Epidermal melanocyte (primary cell): ENCODE measurements at regions not wholly inside any gene's neighbourhood (a gene's known extent, or its start where the extent isn't known, plus 50 kb on each side); places are given as distances from the start of the nearest gene placed in this dataset.
A peak's percentile ranks its signal among the peaks of the same experiment; 100 is the strongest.
"Not testable (repeated sequence)": the region's sequence is repeated elsewhere in the genome, so short reads cannot be mapped to it uniquely, and the experiment has no call there.

Source experiments
- DNase-seq: peaks from one replicate; pipeline ENCODE4 v3.0.0; 2011; ENCODE audit warnings: low spot score; ENCODE audit not compliant: insufficient read length

GRCh38 chr18:62629031-62629430 lies 86.3 kb upstream of the PHLPP1 start:
- no peak for DNase-seq

GRCh38 chr18:62631173-62631572 lies 84.2 kb upstream of the PHLPP1 start:
- DNase-seq = no peak

- no peak for DNase-seq
These were observed 82.4 kb upstream of the PHLPP1 start for GRCh38 chr18:62632788-62633455.

GRCh38 chr18:62634458-62634857 lies 80.9 kb upstream of the PHLPP1 start:
- no peak for DNase-seq

GRCh38 chr18:62634979-62635630 lies 80.2 kb upstream of the PHLPP1 start:
- no peak for DNase-seq

GRCh38 chr18:62637403-62637802 lies 77.9 kb upstream of the PHLPP1 start:
- DNase-seq = no peak

GRCh38 chr18:62637807-62638687 lies 77.3 kb upstream of the PHLPP1 start:
- DNase-seq = peak; percentile 28

- DNase-seq = no peak
These were observed 72.2 kb upstream of the PHLPP1 start for GRCh38 chr18:62643181-62643580.

- DNase-seq = no peak
These were observed 70.6 kb upstream of the PHLPP1 start for GRCh38 chr18:62644773-62645172.

GRCh38 chr18:62647179-62647578 lies 68.2 kb upstream of the PHLPP1 start:
- no peak for DNase-seq

- no peak for DNase-seq
These were observed 67.2 kb upstream of the PHLPP1 start for GRCh38 chr18:62648045-62648678.

- DNase-seq = no peak
These were observed 63.9 kb upstream of the PHLPP1 start for GRCh38 chr18:62651276-62652056.

GRCh38 chr18:62652057-62652629 lies 63.2 kb upstream of the PHLPP1 start:
- DNase-seq = not testable (repeated sequence)

GRCh38 chr18:62655520-62656219 lies 59.7 kb upstream of the PHLPP1 start:
- no peak for DNase-seq

- DNase-seq = no peak
These were observed 57.3 kb upstream of the PHLPP1 start for GRCh38 chr18:62658028-62658427.

- no peak for DNase-seq
These were observed 55.6 kb upstream of the PHLPP1 start for GRCh38 chr18:62659698-62660097.

GRCh38 chr18:62660691-62661090 lies 54.6 kb upstream of the PHLPP1 start:
- DNase-seq = no peak

GRCh38 chr18:62663731-62664336 lies 51.5 kb upstream of the PHLPP1 start:
- DNase-seq = no peak

- DNase-seq = no peak
These were observed 50.9 kb upstream of the PHLPP1 start for GRCh38 chr18:62664414-62664813.

- no peak for DNase-seq
These were observed 50.2 kb upstream of the PHLPP1 start for GRCh38 chr18:62665188-62665587.
